GM12875 (cell line): ENCODE measurements at regions not wholly inside any gene's neighbourhood (a gene's known extent, or its start where the extent isn't known, plus 50 kb on each side); places are given as distances from the start of the nearest gene placed in this dataset.

ENCODE experiments used
- H3K4me3 ChIP-seq: one replicate; pipeline ENCODE4 v1.5.1; 2011; ENCODE audit warnings: low read depth, low read length, control low read depth
- CTCF ChIP-seq: IDR thresholded peaks from 2 replicates; pipeline ENCODE4 v1.5.1; 2011; ENCODE audit warnings: low read depth, mild to moderate bottlenecking, control low read depth, inconsistent platforms, low read length, moderate library complexity, borderline replicate concordance; ENCODE audit not compliant: insufficient read depth

GRCh38 chr6:159105716-159106115 is 60.9 kb upstream of the TAGAP start:
- H3K4me3 ChIP-seq: no peak overlapping the region
- no peak for TF ChIP-seq CTCF

- TF ChIP-seq CTCF: no peak
- H3K4me3 ChIP-seq: no peak overlapping the region
These were observed 60.1 kb upstream of the TAGAP start for GRCh38 chr6:159104931-159105330.

- TF ChIP-seq CTCF: peak; percentile 97
- no peak overlapping the region for H3K4me3 ChIP-seq
These were observed 59.6 kb upstream of the TAGAP start for GRCh38 chr6:159104163-159104925.

GRCh38 chr6:159103396-159104162 is 58.8 kb upstream of the TAGAP start:
- no peak overlapping the region for H3K4me3 ChIP-seq
- no peak for TF ChIP-seq CTCF

GRCh38 chr6:159102373-159103160 is 57.8 kb upstream of the TAGAP start:
- TF ChIP-seq CTCF: no peak

GRCh38 chr6:159101656-159102055 is 56.9 kb upstream of the TAGAP start:
- no peak for TF ChIP-seq CTCF
- H3K4me3 ChIP-seq: no peak overlapping the region

More at GRCh38 chr6:159102373-159103160, 57.8 kb upstream of the TAGAP start:
- no peak overlapping the region for H3K4me3 ChIP-seq
